SK-N-SH (cell line): ENCODE measurements at regions not wholly inside any gene's neighbourhood (a gene's known extent, or its start where the extent isn't known, plus 50 kb on each side); places are given as distances from the start of the nearest gene placed in this dataset.

Source experiments
- CTCF ChIA-PET: fragments of 300-600, 350-600 bp; formaldehyde crosslinking; extraction: SDS; loops from one replicate; lab custom pipeline; 2021; lab: Yijun Ruan, JAX
- POLR2A ChIA-PET: fragments of 350-600 bp; sonication (Branson Sonifier 250); formaldehyde crosslinking; extraction: SDS; loops from one replicate; lab custom pipeline; 2020; ENCODE audit warnings: antibody characterized with exemption, inconsistent platforms; lab: Yijun Ruan, JAX
- DNase-seq: peaks from one replicate; pipeline ENCODE4 v3.0.0; 2012
- H2AFZ ChIP-seq: fragments of 200-600 bp; sonication (generic); 2 replicates; pipeline ENCODE4 v1.8.1; 2016; ENCODE audit warnings: antibody characterized with exemption, mild to moderate bottlenecking, low read depth
- H3F3A ChIP-seq: fragments of 200-600 bp; sonication (generic); replicated peaks from 2 replicates; pipeline ENCODE3; 2016; ENCODE audit warnings: antibody characterized with exemption, mild to moderate bottlenecking; ENCODE audit not compliant: insufficient read depth
- H3K27ac ChIP-seq, 2 experiments: fragments of 200-500 bp in 1 of 2; fragments of 200-600 bp in 1 of 2; sonication (Bioruptor generic) in 1 of 2; sonication (generic), shearing (Covaris generic) in 1 of 2; 2 replicates each; pipeline versions ENCODE4 v1.5.1 to v1.6.1; 2014 to 2016; ENCODE audit warnings: low read depth in 2 of 2, inconsistent platforms in 1 of 2, low read length in 1 of 2, mild to moderate bottlenecking in 1 of 2, mixed read lengths in 1 of 2
- H3K27me3 ChIP-seq: fragments of 200-600 bp; sonication (generic), shearing (Covaris generic); 2 replicates; pipeline ENCODE4 v1.6.1; 2016; ENCODE audit warnings: mixed run types; ENCODE audit not compliant: insufficient read depth
- H3K36me3 ChIP-seq, 2 experiments: fragments of 200-500 bp in 1 of 2; fragments of 200-600 bp in 1 of 2; sonication (Bioruptor generic) in 1 of 2; sonication (generic) in 1 of 2; replicated peaks in 1 of 2; 2 replicates each; pipeline versions ENCODE3 to v1.5.1; 2014 to 2016; ENCODE audit warnings: low read length in 1 of 2, mild to moderate bottlenecking in 1 of 2; ENCODE audit not compliant: insufficient read depth in 2 of 2, control insufficient read depth in 1 of 2
- H3K4me1 ChIP-seq, 2 experiments: fragments of 200-500 bp in 1 of 2; fragments of 200-600 bp in 1 of 2; sonication (Bioruptor generic) in 1 of 2; sonication (generic), shearing (Covaris generic) in 1 of 2; 2 replicates each; pipeline versions ENCODE4 v1.5.1 to v1.6.1; 2014 to 2016; ENCODE audit warnings: low read depth in 1 of 2, low read length in 1 of 2, mixed run types in 1 of 2; ENCODE audit not compliant: insufficient read depth in 2 of 2, control insufficient read depth in 1 of 2
- H3K4me2 ChIP-seq: fragments of 200-600 bp; sonication (generic), shearing (Covaris generic); 2 replicates; pipeline ENCODE4 v1.6.1; 2017; ENCODE audit warnings: mixed run types
- H3K4me3 ChIP-seq, 2 experiments: fragments of 200-500 bp in 1 of 2; fragments of 200-600 bp in 1 of 2; sonication (Bioruptor generic) in 1 of 2; sonication (generic), shearing (Covaris generic) in 1 of 2; 2 replicates each; pipeline versions ENCODE4 v1.5.1 to v1.8.1; 2014 to 2016; ENCODE audit warnings: low read depth in 2 of 2, inconsistent platforms in 1 of 2, low read length in 1 of 2, mild to moderate bottlenecking in 1 of 2, mixed read lengths in 1 of 2, moderate library complexity in 1 of 2
- H3K79me2 ChIP-seq: fragments of 200-600 bp; sonication (generic); 2 replicates; pipeline ENCODE4 v1.8.1; 2017; ENCODE audit warnings: mild to moderate bottlenecking; ENCODE audit not compliant: insufficient read depth
- H3K9ac ChIP-seq: fragments of 200-600 bp; sonication (generic); 2 replicates; pipeline ENCODE4 v1.6.1; 2017; ENCODE audit warnings: mixed run types
- H3K9me2 ChIP-seq: fragments of 200-600 bp; sonication (generic); 2 replicates; pipeline ENCODE4 v1.6.1; 2017; ENCODE audit warnings: mixed run types
- H3K9me3 ChIP-seq: fragments of 200-600 bp; sonication (generic); 2 replicates; pipeline ENCODE4 v1.6.1; 2017; ENCODE audit warnings: mixed run types, mild to moderate bottlenecking, moderate library complexity
- H4K20me1 ChIP-seq: fragments of 200-600 bp; sonication (generic); 2 replicates; pipeline ENCODE4 v1.6.1; 2017; ENCODE audit warnings: mild to moderate bottlenecking, mixed run types; ENCODE audit not compliant: insufficient read depth
- CTCF ChIP-seq: fragments of 200-600 bp; sonication (generic); IDR thresholded peaks from 2 replicates; pipeline ENCODE4 v1.6.1; 2017; ENCODE audit warnings: antibody characterized with exemption, mild to moderate bottlenecking, moderate library complexity
- ELF1 ChIP-seq: IDR thresholded peaks from 2 replicates; pipeline ENCODE4 v1.4.0; 2012
- EZH2phosphoT487 ChIP-seq: fragments of 200-600 bp; sonication (generic); IDR thresholded peaks from 2 replicates; pipeline ENCODE4 v1.6.1; 2017; ENCODE audit warnings: low read depth, mixed run types, mild to moderate bottlenecking, antibody characterized with exemption, moderate library complexity, borderline replicate concordance
- FOXJ3 ChIP-seq: sonication (generic); formaldehyde crosslinking; IDR thresholded peaks from 2 replicates; pipeline ENCODE4 v1.5.1; 2020; ENCODE audit warnings: mild to moderate bottlenecking, missing genetic modification reagents
- FOXM1 ChIP-seq: IDR thresholded peaks from 2 replicates; pipeline ENCODE4 v1.4.0; 2012; ENCODE audit warnings: low read depth, mild to moderate bottlenecking
- GABPA ChIP-seq: IDR thresholded peaks from 2 replicates; pipeline ENCODE4 v1.4.0; 2012; ENCODE audit warnings: low read depth, mild to moderate bottlenecking
- IRF3 ChIP-seq: fragments of 150-350 bp; IDR thresholded peaks from 2 replicates; pipeline ENCODE4 v1.6.1; 2016; ENCODE audit warnings: mild to moderate bottlenecking, low read depth, low read length
- JUND ChIP-seq: IDR thresholded peaks from 2 replicates; pipeline ENCODE4 v1.4.0; 2012
- MEF2A ChIP-seq: IDR thresholded peaks from 2 replicates; pipeline ENCODE4 v1.4.0; 2012; ENCODE audit warnings: low read depth, borderline replicate concordance
- NRF1 ChIP-seq: IDR thresholded peaks from 2 replicates; pipeline ENCODE4 v1.6.1; 2012; ENCODE audit warnings: low read depth, mild to moderate bottlenecking, low read length
- RAD21 ChIP-seq: IDR thresholded peaks from 2 replicates; pipeline ENCODE4 v1.6.1; 2012; ENCODE audit warnings: mild to moderate bottlenecking, low read length
- RCOR1 ChIP-seq: fragments of 150-350 bp; IDR thresholded peaks from 2 replicates; pipeline ENCODE4 v1.6.1; 2017; ENCODE audit warnings: antibody characterized with exemption, low read length
- RXRA ChIP-seq: IDR thresholded peaks from 2 replicates; pipeline ENCODE4 v1.4.0; 2012; ENCODE audit warnings: low read depth, mild to moderate bottlenecking, borderline replicate concordance
- SMC3 ChIP-seq: IDR thresholded peaks from 2 replicates; pipeline ENCODE4 v1.6.1; 2012; ENCODE audit warnings: low read depth, low read length, improper control_type of control experiment
- TCF12 ChIP-seq: IDR thresholded peaks from 2 replicates; pipeline ENCODE4 v1.4.0; 2012
- TEAD4 ChIP-seq: IDR thresholded peaks from 2 replicates; pipeline ENCODE4 v1.4.0; 2012; ENCODE audit warnings: mild to moderate bottlenecking, borderline replicate concordance; ENCODE audit not compliant: insufficient read depth
- USF1 ChIP-seq: IDR thresholded peaks from 2 replicates; pipeline ENCODE4 v1.4.0; 2012; ENCODE audit warnings: low read depth, borderline replicate concordance
- WGBS: methylation state at CpG from one replicate; pipeline ENCODE4 v1.1.6; 2017; ENCODE audit warnings: low lambda C conversion rate; 5-methylcytosine and 5-hydroxymethylcytosine counted together
- TF ChIP-seq, protein P1 (sequence below): IDR thresholded peaks from 2 replicates; pipeline ENCODE4 v1.4.0; 2012; ENCODE audit warnings: low read depth

GRCh38 chr12:14281539-14281938 lies 83.9 kb upstream of the ATF7IP start (continued):
- no peak for TF ChIP-seq CTCF

GRCh38 chr12:14283489-14284144 lies 81.9 kb upstream of the ATF7IP start:
- H3K4me3 ChIP-seq: no peak overlapping the region
- H3K4me1 ChIP-seq: no peaks in the 10 kb centered on the region
- no peaks in the 10 kb centered on the region for H3F3A ChIP-seq
- no peak overlapping the region for H3K27ac ChIP-seq
- TF ChIP-seq TEAD4 (no peak), GABPA (no peak), EZH2phosphoT487 (no peak), USF1 (no peak), FOXJ3 (CRISPR knock-in tag) (no peak), FOXM1 (no peak), TCF12 (no peak), RXRA (no peak), RCOR1 (no peak), RAD21 (no peak), IRF3 (no peak), SMC3 (no peak), NRF1 (no peak), ELF1 (no peak), MEF2A (no peak), CTCF (no peak), JUND (no peak)
- TF ChIP-seq, protein P1, sequence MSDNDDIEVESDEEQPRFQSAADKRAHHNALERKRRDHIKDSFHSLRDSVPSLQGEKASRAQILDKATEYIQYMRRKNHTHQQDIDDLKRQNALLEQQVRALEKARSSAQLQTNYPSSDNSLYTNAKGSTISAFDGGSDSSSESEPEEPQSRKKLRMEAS: no peak
- 30% methylated on average over 6 of the region's 6 CpGs for WGBS
- H3K9me3 ChIP-seq: no peaks in the 10 kb centered on the region
- H3K9me2 ChIP-seq: no peaks in the 10 kb centered on the region
- no peak overlapping the region for H2AFZ ChIP-seq
- H3K9ac ChIP-seq: no peak overlapping the region
- no peaks in the 10 kb centered on the region for H3K79me2 ChIP-seq
- no peaks in the 10 kb centered on the region for H3K27me3 ChIP-seq
- no peak overlapping the region; the same call in 1 of the 2 replicates for H3K4me2 ChIP-seq
- ChIA-PET CTCF (interaction anchor here (1.0 kb wide), 1 partner anchor 46 kb away, joined by 4 read pairs; no protein-coding TSS in a partner anchor), POLR2A (no interaction called here)
- H3K36me3 ChIP-seq: no peaks in the 10 kb centered on the region
- H4K20me1 ChIP-seq: no peaks in the 10 kb centered on the region
- no peak for DNase-seq
